ENCODE measurements at regions not wholly inside any gene's neighbourhood (a gene's known extent, or its start where the extent isn't known, plus 50 kb on each side); places are given as distances from the start of the nearest gene placed in this dataset.

DNA sequence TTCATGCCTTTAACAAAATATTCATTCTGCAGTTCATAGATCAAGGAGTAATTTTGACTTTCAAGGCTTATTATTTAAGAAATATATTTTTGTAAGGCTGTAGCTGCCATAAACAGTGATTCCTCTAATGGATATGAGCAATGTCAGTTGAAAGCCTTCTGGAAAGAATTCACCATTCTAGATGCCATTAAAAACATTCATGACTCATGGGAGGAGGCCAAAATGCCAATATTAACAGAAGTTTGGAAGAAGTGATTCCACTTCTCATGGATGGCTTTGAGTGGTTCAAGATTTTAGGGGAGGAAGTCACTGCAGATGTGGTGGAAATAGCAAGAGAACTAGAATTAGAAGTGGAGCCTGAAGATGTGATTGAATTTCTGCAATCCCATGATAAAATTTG lies 229.1 kb downstream of the DEPDC1B start:
- TF ChIP-seq, protein P1, sequence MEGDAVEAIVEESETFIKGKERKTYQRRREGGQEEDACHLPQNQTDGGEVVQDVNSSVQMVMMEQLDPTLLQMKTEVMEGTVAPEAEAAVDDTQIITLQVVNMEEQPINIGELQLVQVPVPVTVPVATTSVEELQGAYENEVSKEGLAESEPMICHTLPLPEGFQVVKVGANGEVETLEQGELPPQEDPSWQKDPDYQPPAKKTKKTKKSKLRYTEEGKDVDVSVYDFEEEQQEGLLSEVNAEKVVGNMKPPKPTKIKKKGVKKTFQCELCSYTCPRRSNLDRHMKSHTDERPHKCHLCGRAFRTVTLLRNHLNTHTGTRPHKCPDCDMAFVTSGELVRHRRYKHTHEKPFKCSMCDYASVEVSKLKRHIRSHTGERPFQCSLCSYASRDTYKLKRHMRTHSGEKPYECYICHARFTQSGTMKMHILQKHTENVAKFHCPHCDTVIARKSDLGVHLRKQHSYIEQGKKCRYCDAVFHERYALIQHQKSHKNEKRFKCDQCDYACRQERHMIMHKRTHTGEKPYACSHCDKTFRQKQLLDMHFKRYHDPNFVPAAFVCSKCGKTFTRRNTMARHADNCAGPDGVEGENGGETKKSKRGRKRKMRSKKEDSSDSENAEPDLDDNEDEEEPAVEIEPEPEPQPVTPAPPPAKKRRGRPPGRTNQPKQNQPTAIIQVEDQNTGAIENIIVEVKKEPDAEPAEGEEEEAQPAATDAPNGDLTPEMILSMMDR (IDR thresholded peaks at IDR 0.05) = no peak
- no peak for TF ChIP-seq POLR2A (IDR thresholded peaks at IDR 0.05)
